ENCODE measurements at regions not wholly inside any gene's neighbourhood (a gene's known extent, or its start where the extent isn't known, plus 50 kb on each side); places are given as distances from the start of the nearest gene placed in this dataset.

GRCh38 chr13:112124141-112124540, 57.2 kb downstream of the SOX1 start:
- no peak for DNase-seq

GRCh38 chr13:112127564-112128330, 60.8 kb downstream of the SOX1 start:
- DNase-seq: no peak

GRCh38 chr13:112128331-112128610, 61.3 kb downstream of the SOX1 start:
- no peak for DNase-seq

GRCh38 chr13:112130418-112130817, 63.5 kb downstream of the SOX1 start:
- no peak for DNase-seq

GRCh38 chr13:112131081-112131712, 64.2 kb downstream of the SOX1 start:
- no peak for DNase-seq

GRCh38 chr13:112131713-112132113, 64.8 kb downstream of the SOX1 start:
- DNase-seq: no peak

- no peak for DNase-seq
These were observed 65.2 kb downstream of the SOX1 start for GRCh38 chr13:112132142-112132541.

GRCh38 chr13:112132619-112133018, 65.7 kb downstream of the SOX1 start:
- no peak for DNase-seq

- no peak for DNase-seq
These were observed 66.8 kb downstream of the SOX1 start for GRCh38 chr13:112133499-112134390.

- DNase-seq: no peak
These were observed 67.6 kb downstream of the SOX1 start for GRCh38 chr13:112134391-112135075.

GRCh38 chr13:112136095-112136494, 69.1 kb downstream of the SOX1 start:
- no peak for DNase-seq

GRCh38 chr13:112137144-112137543, 70.2 kb downstream of the SOX1 start:
- DNase-seq: no peak

GRCh38 chr13:112140366-112140765, 73.4 kb downstream of the SOX1 start:
- DNase-seq: no peak

GRCh38 chr13:112141643-112142400, 74.9 kb downstream of the SOX1 start:
- DNase-seq: no peak

GRCh38 chr13:112142401-112142930, 75.5 kb downstream of the SOX1 start:
- DNase-seq: no peak

- DNase-seq: no peak
These were observed 76.2 kb downstream of the SOX1 start for GRCh38 chr13:112143046-112143752.

- DNase-seq: no peak
These were observed 77.0 kb downstream of the SOX1 start for GRCh38 chr13:112143753-112144615.

GRCh38 chr13:112144616-112145550, 77.9 kb downstream of the SOX1 start:
- DNase-seq: no peak

Measured in NCI-H2227 treated with DMSO at 0.1 percent for 48 hours (cell line).